Stimulated activated CD4-positive, alpha-beta T cell treated with anti-CD3 and anti-CD28 coated beads, Interleukin-15, amount 100 ng/mL, for 48 hours (primary cell): ENCODE measurements at regions not wholly inside any gene's neighbourhood (a gene's known extent, or its start where the extent isn't known, plus 50 kb on each side); places are given as distances from the start of the nearest gene placed in this dataset.
"Not testable (repeated sequence)": the region's sequence is repeated elsewhere in the genome, so short reads cannot be mapped to it uniquely, and the experiment has no call there.

Experiments used
- DNase-seq, 2 donors: peaks; one replicate each; pipeline ENCODE4 v3.0.0-alpha.2; 2020; ENCODE audit warnings: low read depth in 2 of 2

- DNase-seq = no peak
These were observed 101.1 kb upstream of the SCAF8 start for GRCh38 chr6:154632119-154632518.

- DNase-seq = no peak
These were observed 95.8 kb upstream of the SCAF8 start for GRCh38 chr6:154637392-154637791.

- no peak for DNase-seq
These were observed 94.8 kb upstream of the SCAF8 start for GRCh38 chr6:154638369-154638768.

GRCh38 chr6:154639196-154639595 is 94.0 kb upstream of the SCAF8 start:
- DNase-seq = not testable (repeated sequence)

GRCh38 chr6:154648188-154648887 is 84.9 kb upstream of the SCAF8 start:
- DNase-seq = no peak

DNA sequence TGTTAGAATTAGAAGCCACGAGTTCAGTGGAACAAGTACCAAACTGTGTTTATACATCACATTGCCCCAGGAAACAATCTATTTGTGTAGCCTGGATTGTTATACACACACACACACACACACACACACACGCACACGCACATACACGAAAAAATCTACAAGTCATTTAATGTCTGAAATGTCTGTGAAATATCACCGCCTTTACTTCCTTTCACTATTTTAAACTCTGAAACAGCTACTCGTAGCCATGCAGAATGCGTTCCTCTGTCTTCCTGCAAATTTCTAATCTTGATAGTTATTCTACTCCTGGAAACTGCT is 84.4 kb upstream of the SCAF8 start:
- DNase-seq = no peak

DNA sequence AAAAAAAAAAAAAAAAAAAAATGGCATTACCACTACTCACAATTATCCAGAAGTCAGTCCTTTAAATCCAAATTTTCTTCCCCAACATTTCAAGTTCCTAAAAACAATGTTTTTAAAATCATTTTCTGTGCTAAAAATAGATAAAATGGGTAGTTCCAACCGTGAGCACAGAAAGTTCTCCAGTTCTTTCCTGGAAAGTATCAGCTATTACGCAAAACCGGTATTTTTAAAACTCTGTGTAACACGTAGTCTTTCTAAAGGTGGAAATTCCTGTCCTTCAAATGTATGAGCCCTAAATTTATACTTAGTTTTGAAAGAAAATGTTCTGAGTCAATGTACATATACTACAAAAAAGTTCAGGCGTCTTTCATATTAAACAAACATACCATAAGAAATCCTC is 83.5 kb upstream of the SCAF8 start:
- no peak for DNase-seq

GRCh38 chr6:154650351-154650750 is 82.9 kb upstream of the SCAF8 start:
- no peak for DNase-seq

DNA sequence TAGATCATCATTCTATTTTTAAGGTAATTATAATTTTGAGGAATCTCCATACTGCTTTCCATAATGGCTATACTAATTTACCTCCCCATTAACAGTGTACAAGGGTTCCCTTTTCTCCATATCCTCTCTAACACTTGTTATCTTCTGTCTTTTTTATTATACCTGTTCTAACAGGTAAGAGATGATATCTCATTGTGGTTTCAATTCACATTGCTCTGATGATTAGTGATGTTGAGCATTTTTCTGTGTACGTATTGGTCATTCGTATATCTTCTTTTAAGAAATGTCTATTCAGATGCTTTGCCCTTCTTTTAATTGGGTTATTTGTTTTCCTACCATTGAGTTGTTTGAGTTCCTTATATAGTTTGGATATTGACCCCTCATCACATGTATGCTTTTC is 81.6 kb upstream of the SCAF8 start:
- no peak for DNase-seq

DNA sequence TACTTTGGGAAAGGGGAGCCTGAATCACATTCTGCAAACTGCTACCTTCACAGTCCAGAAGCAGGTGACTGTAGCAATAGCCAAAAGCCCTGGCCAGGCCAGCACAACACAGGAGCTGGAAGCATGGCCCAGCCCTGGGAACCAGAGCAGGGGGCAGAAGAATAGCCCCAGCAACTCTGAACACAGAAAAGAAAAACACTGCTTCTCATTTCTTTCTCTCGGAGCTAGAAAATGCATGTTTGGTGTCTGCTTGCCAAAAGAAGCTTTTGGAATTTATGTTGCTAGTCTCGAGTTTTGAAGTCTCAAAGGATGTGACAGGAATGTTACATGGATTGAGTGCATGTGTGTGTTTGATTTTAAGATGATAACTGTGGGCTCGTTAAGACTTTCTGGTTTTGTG is 79.8 kb upstream of the SCAF8 start:
- no peak for DNase-seq

GRCh38 chr6:154653853-154654252 is 79.4 kb upstream of the SCAF8 start:
- no peak for DNase-seq

DNA sequence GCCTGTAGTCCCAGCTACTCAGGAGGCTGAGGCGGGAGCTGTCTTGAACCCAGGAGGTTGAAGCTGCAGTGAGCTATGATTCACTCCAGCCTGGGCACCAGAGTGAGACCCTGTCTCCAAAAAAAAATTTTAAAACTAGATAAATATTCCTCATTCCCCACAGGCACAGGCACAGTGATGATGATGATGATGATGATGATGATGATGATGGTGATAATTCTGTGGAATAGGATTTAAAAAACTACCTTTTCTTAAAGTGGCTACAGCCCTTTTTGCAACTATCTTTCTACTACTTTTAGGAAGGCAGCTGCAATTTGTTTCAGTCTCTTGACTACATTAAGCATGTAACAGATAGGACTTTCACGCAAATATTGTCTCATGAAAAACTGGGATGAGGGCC is 76.6 kb upstream of the SCAF8 start:
- DNase-seq = no peak

DNA sequence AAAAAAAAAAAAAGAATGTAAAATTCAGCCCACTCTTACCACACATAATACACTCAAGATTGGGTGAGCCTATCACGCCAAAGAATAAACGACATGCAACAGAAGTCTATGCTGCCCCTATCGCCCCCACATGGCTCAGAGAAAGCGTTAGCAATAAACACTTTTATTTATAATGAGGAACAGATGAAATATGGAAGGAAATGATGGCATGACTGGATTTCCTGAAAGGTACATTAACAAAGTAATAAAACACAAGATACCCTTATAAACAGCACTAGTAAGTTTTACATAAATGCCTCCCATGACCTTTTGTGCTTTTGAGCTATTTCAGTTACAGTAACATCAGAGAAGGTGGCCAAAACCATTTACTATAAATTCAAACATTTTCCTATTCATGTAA is 71.4 kb upstream of the SCAF8 start:
- DNase-seq = no peak

DNA sequence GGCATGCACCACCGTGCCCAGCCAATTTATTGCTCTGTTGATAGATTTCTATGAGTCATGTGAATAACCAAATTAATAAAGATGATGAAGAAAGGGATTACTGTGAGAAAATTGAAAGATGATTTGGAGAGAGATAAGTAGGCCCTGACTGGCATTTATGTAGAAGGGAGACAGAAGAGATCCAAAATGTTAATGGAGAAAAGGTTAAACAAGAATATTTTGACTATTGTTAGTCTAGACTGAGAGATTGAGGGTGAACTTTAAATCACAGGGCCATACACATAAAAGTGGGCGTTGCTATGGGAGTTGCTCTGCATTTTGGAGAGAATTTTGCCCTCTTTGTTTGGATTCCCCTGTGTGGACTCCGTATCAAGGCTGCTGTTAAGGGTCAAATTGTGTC is 68.9 kb upstream of the SCAF8 start:
- no peak for DNase-seq

DNA sequence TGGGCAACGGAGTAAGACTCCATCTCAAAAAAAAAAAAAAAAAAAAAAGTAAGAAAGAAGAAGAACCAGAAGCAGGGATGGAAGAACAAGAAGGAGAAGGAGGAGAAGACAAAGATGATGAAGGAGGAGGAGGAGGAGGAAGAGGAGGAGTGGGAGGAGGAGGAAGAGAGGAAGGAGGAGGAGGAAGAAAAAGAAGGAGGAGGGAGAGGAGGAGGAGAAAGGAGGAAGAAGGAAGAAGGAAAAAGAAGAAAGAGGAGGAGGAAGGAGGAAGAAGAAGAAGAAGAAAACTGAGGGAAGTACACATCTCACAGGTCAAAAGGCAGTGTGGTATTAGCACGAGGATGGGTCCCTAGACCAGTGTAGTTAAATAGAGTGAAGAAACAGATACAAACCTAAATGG is 65.1 kb upstream of the SCAF8 start:
- DNase-seq = no peak

- no peak for DNase-seq
These were observed 61.1 kb upstream of the SCAF8 start for GRCh38 chr6:154672086-154672485.

- no peak for DNase-seq
These were observed 59.3 kb upstream of the SCAF8 start for GRCh38 chr6:154673919-154674318.

DNA sequence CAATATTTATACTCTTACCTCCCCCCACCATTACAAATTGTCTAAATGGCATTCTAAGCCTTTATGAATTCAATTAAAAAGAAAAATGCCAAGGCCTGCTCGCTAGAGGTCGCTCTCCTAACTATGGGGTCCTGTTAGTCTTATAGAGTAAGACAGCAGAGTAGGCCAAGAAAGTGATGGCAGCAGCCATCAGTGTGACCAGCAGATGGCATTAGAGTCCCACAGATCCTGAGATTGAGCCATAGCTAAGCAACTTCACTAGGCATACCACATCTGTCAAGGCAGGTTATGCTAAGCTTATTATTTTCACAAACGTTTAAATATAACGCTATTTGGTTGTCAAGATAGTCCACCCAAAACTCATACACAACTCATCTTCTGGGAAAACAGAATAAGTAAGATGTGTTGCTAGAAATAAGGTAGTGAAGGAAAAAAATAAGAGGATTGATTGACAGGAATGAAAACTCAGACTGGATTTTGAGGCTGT is 57.6 kb upstream of the SCAF8 start:
- peak; percentile 71 to 83 for DNase-seq

DNA sequence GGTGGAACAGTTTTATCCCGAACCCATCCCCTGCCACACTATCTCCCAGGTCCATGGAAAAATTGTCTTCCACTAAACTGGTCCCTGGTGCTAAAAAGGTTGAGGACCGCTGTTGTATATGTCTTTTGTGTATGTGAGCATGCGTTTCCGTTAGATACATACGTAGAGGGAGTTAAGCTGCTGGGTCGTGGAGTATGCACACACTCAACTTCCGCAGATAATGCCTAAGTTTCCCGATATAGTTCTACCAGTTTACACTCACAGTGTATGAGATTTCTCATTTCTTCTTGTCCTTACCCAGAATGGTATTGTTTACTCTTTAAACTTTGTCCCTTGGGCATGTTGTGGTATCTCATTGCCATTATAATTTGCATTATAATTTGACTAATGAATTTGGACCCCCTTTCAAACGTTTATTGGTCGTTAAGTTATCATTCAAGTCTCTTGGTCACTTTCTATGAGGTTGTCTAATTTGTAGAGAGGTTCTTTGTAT is 50.5 kb upstream of the SCAF8 start:
- no peak for DNase-seq
